K562 (cell line): ENCODE measurements at regions not wholly inside any gene's neighbourhood (a gene's known extent, or its start where the extent isn't known, plus 50 kb on each side); places are given as distances from the start of the nearest gene placed in this dataset.

Experiments
- CREB1 ChIP-seq, 2 experiments: sonication (generic) in 1 of 2; formaldehyde crosslinking in 1 of 2; IDR thresholded peaks; 2 replicates each; pipeline versions ENCODE4 v1.6.1 to v1.8.0; 2012 to 2022; ENCODE audit warnings: inconsistent platforms in 1 of 2, mild to moderate bottlenecking in 1 of 2, missing genetic modification reagents in 1 of 2, moderate library complexity in 1 of 2
- EGR1 ChIP-seq: fragments of 450-650 bp; conservative IDR thresholded peaks from 2 replicates; pipeline ENCODE4 v1.6.1; 2017; ENCODE audit warnings: mild to moderate bottlenecking
- HDAC2 ChIP-seq: fragments of 450-650 bp; IDR thresholded peaks from 2 replicates; pipeline ENCODE4 v1.6.1; 2016; ENCODE audit warnings: mild to moderate bottlenecking
- HOXB6 ChIP-seq: fragments of 250-450 bp; sonication (Bioruptor Pico); IDR thresholded peaks from 2 replicates; pipeline ENCODE4 v1.5.1; 2022; ENCODE audit warnings: mild to moderate bottlenecking, borderline replicate concordance
- JUNB ChIP-seq: fragments of 450-650 bp; formaldehyde crosslinking; conservative IDR thresholded peaks from 2 replicates; pipeline ENCODE4 v1.4.0; 2020; ENCODE audit warnings: mild to moderate bottlenecking
- KAT2B ChIP-seq: IDR thresholded peaks from one replicate; pipeline ENCODE4 v1.6.1; 2012; ENCODE audit warnings: low read depth, mild to moderate bottlenecking, control low read depth, inconsistent platforms, low read length, moderate library complexity
- MTA2 ChIP-seq: fragments of 450-650 bp; IDR thresholded peaks from 2 replicates; pipeline ENCODE4 v1.6.1; 2016; ENCODE audit warnings: low read depth
- PHB ChIP-seq: fragments of 250-450 bp; sonication (Bioruptor Pico); IDR thresholded peaks from 2 replicates; pipeline ENCODE4 v1.5.0; 2021
- PRDM10 ChIP-seq: fragments of 450-650 bp; IDR thresholded peaks from 2 replicates; pipeline ENCODE4 v1.6.1; 2018; ENCODE audit not compliant: partially characterized antibody
- RBM22 ChIP-seq: fragments of 200-400 bp; formaldehyde crosslinking; IDR thresholded peaks from 2 replicates; pipeline ENCODE4 v1.6.1; 2018; ENCODE audit warnings: low read length, low read depth; ENCODE audit not compliant: poor library complexity, severe bottlenecking
- SMARCA4 ChIP-seq: fragments of 450-650 bp; IDR thresholded peaks from 2 replicates; pipeline ENCODE4 v1.6.1; 2016
- ZBTB2 ChIP-seq: fragments of 450-650 bp; IDR thresholded peaks from 2 replicates; pipeline ENCODE4 v1.6.1; 2016; ENCODE audit warnings: antibody characterized with exemption
- ZNF124 ChIP-seq: sonication (generic); formaldehyde crosslinking; IDR thresholded peaks from 2 replicates; pipeline ENCODE4 v1.8.1; 2022; ENCODE audit warnings: missing genetic modification reagents
- ZNF184 ChIP-seq: sonication (generic); formaldehyde crosslinking; IDR thresholded peaks from 2 replicates; pipeline ENCODE4 v1.5.0; 2020; ENCODE audit warnings: missing genetic modification reagents
- ZNF232 ChIP-seq: sonication (generic); formaldehyde crosslinking; IDR thresholded peaks from 2 replicates; pipeline ENCODE4 v1.8.0; 2022; ENCODE audit warnings: mild to moderate bottlenecking, missing genetic modification reagents
- ZNF436 ChIP-seq: fragments of 250-450, 450-650 bp; sonication (Bioruptor Pico); formaldehyde crosslinking; IDR thresholded peaks from 2 replicates; pipeline ENCODE4 v1.7.0; 2020; ENCODE audit warnings: mild to moderate bottlenecking
- ZNF609 ChIP-seq: sonication (generic); formaldehyde crosslinking; IDR thresholded peaks from 2 replicates; pipeline ENCODE4 v1.8.1; 2023; ENCODE audit warnings: missing genetic modification reagents, mild to moderate bottlenecking, borderline replicate concordance
- ZSCAN32 ChIP-seq: fragments of 450-650 bp; formaldehyde crosslinking; IDR thresholded peaks from 2 replicates; pipeline ENCODE4 v1.4.0; 2020; ENCODE audit warnings: mild to moderate bottlenecking, moderate library complexity

GRCh38 chr6:27772261-27773001 is 139.8 kb downstream of the OR2B2 start (continued):
- TF ChIP-seq ZBTB2 (0 out of 2 replicates have a peak, but pooled peaks have one; percentile 30), EGR1 (no peak), JUNB (CRISPR knock-in tag) (no peak), HOXB6 (CRISPR knock-in tag) (no peak), ZNF184 (CRISPR knock-in tag) (no peak), PHB (CRISPR knock-in tag) (no peak), CREB1 (IDR thresholded peaks at IDR 0.05) (0 out of 2 replicates have a peak, but pooled peaks have one; percentile 8), CREB1 (CRISPR knock-in tag; IDR thresholded peaks at IDR 0.05) (no peak; the same call in 1 of the 2 replicates), ZNF609 (CRISPR knock-in tag) (no peak), KAT2B (no peak), ZNF232 (CRISPR knock-in tag) (no peak), SMARCA4 (peak; percentile 80), ZNF124 (CRISPR knock-in tag) (no peak), RBM22 (no peak), ZNF436 (no peak), HDAC2 (no peak), ZSCAN32 (no peak), PRDM10 (peak; percentile 35), MTA2 (no peak)
